GM12891 (cell line): ENCODE measurements at regions not wholly inside any gene's neighbourhood (a gene's known extent, or its start where the extent isn't known, plus 50 kb on each side); places are given as distances from the start of the nearest gene placed in this dataset.

ENCODE experiments used
- POLR2A ChIP-seq: IDR thresholded peaks from 2 replicates; pipeline ENCODE4 v1.6.1; 2011; ENCODE audit warnings: low read depth, low read length, control low read depth
- POLR2AphosphoS5 ChIP-seq: IDR thresholded peaks from 2 replicates; pipeline ENCODE4 v1.6.1; 2011; ENCODE audit warnings: low read depth, low read length, control low read depth

DNA sequence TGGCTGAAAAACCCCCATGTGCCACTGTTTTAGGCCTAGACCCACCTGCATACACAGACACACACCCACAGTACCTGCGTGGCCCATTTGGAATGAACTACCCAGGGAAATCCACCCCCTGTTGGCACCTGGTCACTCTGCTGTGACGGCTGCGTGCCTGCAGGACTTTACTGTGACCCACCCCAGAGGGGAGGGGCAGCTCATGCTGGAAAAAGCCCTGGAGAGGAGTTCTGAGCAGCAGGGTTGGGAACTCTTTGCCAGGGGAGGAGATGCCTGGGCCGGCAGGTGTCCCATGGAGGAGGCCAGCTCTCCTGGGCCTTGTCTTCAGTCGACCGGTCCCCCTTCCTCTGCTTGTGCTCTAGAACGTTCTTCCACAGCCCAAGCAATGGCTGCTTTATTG is 87.3 kb upstream of the CSF3R start:
- TF ChIP-seq POLR2AphosphoS5, result no peak
- TF ChIP-seq POLR2A, result no peak
